ENCODE measurements at regions not wholly inside any gene's neighbourhood (a gene's known extent, or its start where the extent isn't known, plus 50 kb on each side); places are given as distances from the start of the nearest gene placed in this dataset.

DNA sequence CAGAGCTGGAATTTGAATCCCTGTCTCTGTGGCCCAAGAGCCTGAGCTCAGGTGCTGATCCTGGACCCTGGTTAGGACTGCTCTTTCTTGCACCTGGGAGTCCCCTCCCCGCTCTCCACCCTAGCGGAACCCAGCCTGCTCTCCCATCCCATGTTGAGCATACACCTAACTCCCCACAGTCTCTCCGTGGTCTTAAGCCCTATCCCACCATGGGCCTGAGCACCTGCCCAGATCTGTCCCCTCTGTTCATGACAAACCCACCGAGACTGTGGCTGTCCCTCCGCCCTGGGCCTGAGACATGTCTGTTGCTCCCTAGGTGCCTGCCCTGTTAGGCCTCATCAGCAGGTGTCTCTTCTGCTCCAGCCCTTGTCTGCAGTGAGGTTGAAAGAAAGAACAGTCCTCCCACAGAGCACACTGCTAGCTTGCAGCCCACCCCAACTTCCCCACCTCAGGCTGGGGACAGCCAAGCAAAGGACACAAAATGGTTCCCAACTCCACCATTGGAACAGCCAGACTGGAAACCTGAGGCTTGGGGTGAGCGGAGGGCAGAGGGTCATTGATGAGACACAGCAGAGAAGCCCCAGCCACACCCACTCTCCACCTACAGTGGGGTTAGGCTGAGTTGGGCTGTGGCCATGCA, 118.5 kb downstream of the MATN1 start:
- no peak for TF ChIP-seq CTCF (IDR thresholded peaks at IDR 0.05; ENCODE audit: low read depth, low read length, poor library complexity, severe bottlenecking)
- TF ChIP-seq EZH2phosphoT487 (IDR thresholded peaks at IDR 0.05; ENCODE audit: borderline replicate concordance, low read length): no peak
- Histone ChIP-seq H3K27me3 (ENCODE audit: control insufficient read depth, low read length) (0 out of 2 replicates have a peak, but pooled peaks cover 6% of the 10 kb centered on the region), H3K4me1 (ENCODE audit: control insufficient read depth, low read length) (no peaks in the 10 kb centered on the region), H3K4me2 (ENCODE audit: low read length) (no peak overlapping the region), H3K9me3 (ENCODE audit: control insufficient read depth, insufficient read depth, low read length) (no peaks in the 10 kb centered on the region), H3K9me2 (replicated peaks; ENCODE audit: control insufficient read depth, low read length) (no peaks in the 10 kb centered on the region), H3K4me3 (ENCODE audit: low read length) (no peak overlapping the region), H3K79me2 (ENCODE audit: control insufficient read depth, low read length) (no peaks in the 10 kb centered on the region), H3F3A (ENCODE audit: control insufficient read depth, insufficient read depth) (no peaks in the 10 kb centered on the region), H3K36me3 (ENCODE audit: control insufficient read depth, low read length) (no peaks in the 10 kb centered on the region), H4K20me1 (ENCODE audit: control insufficient read depth, insufficient read depth, low read depth, low read length) (no peaks in the 10 kb centered on the region), H3K27ac (ENCODE audit: low read depth, low read length) (no peak overlapping the region)

GRCh38 chr1:30603081-30603858, 120.1 kb downstream of the MATN1 start:
- H3K36me3 ChIP-seq (ENCODE audit: control insufficient read depth, low read length): no peaks in the 10 kb centered on the region
- no peaks in the 10 kb centered on the region for H3K79me2 ChIP-seq (ENCODE audit: control insufficient read depth, low read length)
- no peak for TF ChIP-seq EZH2phosphoT487 (IDR thresholded peaks at IDR 0.05; ENCODE audit: borderline replicate concordance, low read length)
- no peaks in the 10 kb centered on the region for H3K9me2 ChIP-seq (replicated peaks; ENCODE audit: control insufficient read depth, low read length)
- H4K20me1 ChIP-seq (ENCODE audit: control insufficient read depth, insufficient read depth, low read depth, low read length): no peaks in the 10 kb centered on the region
- H3K4me3 ChIP-seq (ENCODE audit: low read length): no peak overlapping the region
- no peaks in the 10 kb centered on the region for H3K4me1 ChIP-seq (ENCODE audit: control insufficient read depth, low read length)
- no peaks in the 10 kb centered on the region for H3F3A ChIP-seq (ENCODE audit: control insufficient read depth, insufficient read depth)
- H3K27ac ChIP-seq (ENCODE audit: low read depth, low read length): no peak overlapping the region
- H3K27me3 ChIP-seq (ENCODE audit: control insufficient read depth, low read length): peaks cover 12% of the 10 kb centered on the region; the same call in 1 of the 2 replicates
- no peak overlapping the region for H3K4me2 ChIP-seq (ENCODE audit: low read length)
- no peaks in the 10 kb centered on the region for H3K9me3 ChIP-seq (ENCODE audit: control insufficient read depth, insufficient read depth, low read length)

DNA sequence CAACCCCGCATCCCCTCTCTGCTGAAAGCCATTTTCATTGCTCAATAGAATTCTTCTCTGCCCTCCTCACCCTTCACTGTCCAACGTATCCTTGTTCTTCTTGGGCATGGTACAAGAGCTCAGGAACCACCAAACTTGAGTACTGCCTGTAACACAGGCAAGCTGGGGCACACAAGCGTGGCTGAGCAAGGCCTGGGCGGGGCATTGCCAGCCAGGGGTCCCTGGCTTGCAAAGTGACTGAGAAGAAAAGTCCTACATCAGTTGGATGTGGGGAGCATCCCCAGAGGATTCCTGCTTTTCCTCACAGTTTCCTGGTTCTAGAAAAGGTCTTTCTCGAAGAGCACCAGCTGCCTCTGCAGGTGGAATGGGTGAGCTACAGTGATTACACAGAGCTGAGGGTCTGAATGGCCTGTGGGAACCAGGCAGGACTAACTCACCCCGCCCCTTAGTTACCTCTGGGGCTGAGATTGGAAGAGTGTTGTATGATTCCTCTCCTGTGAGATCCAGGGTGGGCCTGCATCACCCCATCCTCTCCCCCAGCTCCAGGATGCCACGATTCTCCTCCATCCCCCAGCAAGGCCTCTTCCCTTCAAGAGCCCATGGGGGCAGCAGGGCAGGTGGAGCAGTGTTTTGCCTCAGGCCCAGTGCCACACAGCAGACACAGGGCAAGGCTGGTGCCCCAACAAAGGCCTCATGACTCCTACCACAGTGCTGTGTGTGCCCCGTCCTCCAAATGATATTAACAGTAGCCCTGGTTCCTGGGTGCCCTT, 121.9 kb downstream of the MATN1 start:
- Histone ChIP-seq H3K9me3 (ENCODE audit: control insufficient read depth, insufficient read depth, low read length) (no peaks in the 10 kb centered on the region), H3K27me3 (ENCODE audit: control insufficient read depth, low read length) (peaks cover 12% of the 10 kb centered on the region; the same call in 1 of the 2 replicates), H3K4me3 (ENCODE audit: low read length) (no peak overlapping the region), H3K36me3 (ENCODE audit: control insufficient read depth, low read length) (no peaks in the 10 kb centered on the region), H3K9me2 (replicated peaks; ENCODE audit: control insufficient read depth, low read length) (no peaks in the 10 kb centered on the region), H3K4me2 (ENCODE audit: low read length) (no peak overlapping the region), H3F3A (ENCODE audit: control insufficient read depth, insufficient read depth) (no peaks in the 10 kb centered on the region), H3K79me2 (ENCODE audit: control insufficient read depth, low read length) (no peaks in the 10 kb centered on the region), H3K27ac (ENCODE audit: low read depth, low read length) (no peak overlapping the region), H3K4me1 (ENCODE audit: control insufficient read depth, low read length) (no peaks in the 10 kb centered on the region), H4K20me1 (ENCODE audit: control insufficient read depth, insufficient read depth, low read depth, low read length) (no peaks in the 10 kb centered on the region)
- TF ChIP-seq CTCF (IDR thresholded peaks at IDR 0.05; ENCODE audit: low read depth, low read length, poor library complexity, severe bottlenecking): no peak
- no peak for TF ChIP-seq EZH2phosphoT487 (IDR thresholded peaks at IDR 0.05; ENCODE audit: borderline replicate concordance, low read length)
